SK-N-SH treated with all-trans-retinoic acid at 6 μM for 48 hours (cell line): ENCODE measurements at regions not wholly inside any gene's neighbourhood (a gene's known extent, or its start where the extent isn't known, plus 50 kb on each side); places are given as distances from the start of the nearest gene placed in this dataset.

Experiments used
- ZNF70 ChIP-seq: fragments of 450-650 bp; formaldehyde crosslinking; IDR thresholded peaks from 2 replicates; pipeline ENCODE4 v1.5.0; 2020; ENCODE audit warnings: mild to moderate bottlenecking, moderate library complexity
- TF ChIP-seq, protein P1 (sequence below): fragments of 250-450 bp; sonication (Bioruptor Pico); IDR thresholded peaks from 2 replicates; pipeline ENCODE4 v1.8.0; 2020; ENCODE audit warnings: mild to moderate bottlenecking, moderate library complexity, borderline replicate concordance

DNA sequence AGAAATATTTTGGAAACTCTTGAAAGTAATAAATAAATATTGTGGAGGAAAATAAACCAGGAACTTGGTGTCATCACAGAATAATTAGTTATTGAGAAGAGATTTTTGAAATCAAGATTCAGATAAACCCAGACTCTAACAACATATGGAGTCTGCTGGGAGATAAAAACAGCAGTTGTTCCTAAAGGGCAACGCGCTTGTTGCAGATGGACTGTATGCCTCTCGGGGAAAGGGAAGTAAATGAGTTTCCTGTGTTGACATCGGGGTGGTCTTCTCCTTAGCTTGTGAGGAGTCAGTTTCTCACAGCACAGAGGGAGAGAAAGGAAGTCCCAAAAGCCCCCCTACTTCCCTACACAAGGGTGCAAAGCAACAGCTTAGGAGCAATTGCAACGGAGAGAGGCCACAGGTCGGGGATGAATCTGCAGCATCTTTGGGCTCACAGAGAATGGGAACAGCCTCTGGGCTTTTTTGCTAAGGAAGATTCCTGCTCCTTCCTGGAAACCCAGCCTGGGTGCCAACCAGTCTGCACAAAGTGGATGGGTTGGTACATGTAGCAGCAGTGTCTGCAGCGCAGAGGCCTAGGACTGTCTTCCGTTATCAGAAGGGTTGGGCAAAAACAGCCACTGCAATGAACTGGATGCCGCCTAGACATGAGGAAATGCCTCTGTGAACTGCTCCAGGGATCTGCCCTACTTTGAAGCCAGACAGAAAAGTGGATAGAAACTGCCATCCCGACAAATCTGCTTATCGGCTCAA, 603.0 kb upstream of the NRSN1 start:
- TF ChIP-seq ZNF70, result no peak
- TF ChIP-seq, protein P1, sequence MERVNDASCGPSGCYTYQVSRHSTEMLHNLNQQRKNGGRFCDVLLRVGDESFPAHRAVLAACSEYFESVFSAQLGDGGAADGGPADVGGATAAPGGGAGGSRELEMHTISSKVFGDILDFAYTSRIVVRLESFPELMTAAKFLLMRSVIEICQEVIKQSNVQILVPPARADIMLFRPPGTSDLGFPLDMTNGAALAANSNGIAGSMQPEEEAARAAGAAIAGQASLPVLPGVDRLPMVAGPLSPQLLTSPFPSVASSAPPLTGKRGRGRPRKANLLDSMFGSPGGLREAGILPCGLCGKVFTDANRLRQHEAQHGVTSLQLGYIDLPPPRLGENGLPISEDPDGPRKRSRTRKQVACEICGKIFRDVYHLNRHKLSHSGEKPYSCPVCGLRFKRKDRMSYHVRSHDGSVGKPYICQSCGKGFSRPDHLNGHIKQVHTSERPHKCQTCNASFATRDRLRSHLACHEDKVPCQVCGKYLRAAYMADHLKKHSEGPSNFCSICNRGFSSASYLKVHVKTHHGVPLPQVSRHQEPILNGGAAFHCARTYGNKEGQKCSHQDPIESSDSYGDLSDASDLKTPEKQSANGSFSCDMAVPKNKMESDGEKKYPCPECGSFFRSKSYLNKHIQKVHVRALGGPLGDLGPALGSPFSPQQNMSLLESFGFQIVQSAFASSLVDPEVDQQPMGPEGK (CRISPR knock-in tag), result no peak
